A673 (cell line): ENCODE measurements at regions not wholly inside any gene's neighbourhood (a gene's known extent, or its start where the extent isn't known, plus 50 kb on each side); places are given as distances from the start of the nearest gene placed in this dataset.

Source experiments
- BruUV-seq: library from RNA; stranded (reverse); fragments of 400-500 nt; replicated peaks from 2 replicates; lab custom pipeline; 2021; lab: Mats Ljungman, UMichigan
- CTCF ChIA-PET: fragments of 300-600 bp; sonication (Branson Sonifier 250); formaldehyde crosslinking; loops from one replicate; lab custom pipeline; 2022; ENCODE audit warnings: antibody characterized with exemption; lab: Charles Lee
- POLR2A ChIA-PET: fragments of 300-600 bp; sonication (Branson Sonifier 250); formaldehyde crosslinking; loops from one replicate; lab custom pipeline; 2022; ENCODE audit warnings: antibody characterized with exemption; ENCODE audit not compliant: low non-redundant PET; lab: Charles Lee
- DNase-seq: peaks from one replicate; pipeline ENCODE4 v3.0.0-alpha.2; 2015; ENCODE audit warnings: low spot score
- H3K27ac ChIP-seq: fragments of 200-600 bp; sonication (generic); 2 replicates; pipeline ENCODE4 v1.5.1; 2016; ENCODE audit warnings: mixed run types, low read depth, mild to moderate bottlenecking, mixed read lengths, antibody characterized with exemption, low read length; ENCODE audit not compliant: poor library complexity, severe bottlenecking
- H3K27me3 ChIP-seq: fragments of 200-600 bp; sonication (generic); replicated peaks from 2 replicates; pipeline ENCODE4 v1.6.1; 2017; ENCODE audit warnings: mixed run types, low read depth, mild to moderate bottlenecking, mixed read lengths, antibody characterized with exemption, low read length; ENCODE audit not compliant: insufficient read depth, poor library complexity
- H3K36me3 ChIP-seq: fragments of 200-600 bp; sonication (generic); 2 replicates; pipeline ENCODE4 v1.6.1; 2016; ENCODE audit warnings: mixed run types, mild to moderate bottlenecking, mixed read lengths, antibody characterized with exemption, low read length; ENCODE audit not compliant: insufficient read depth, poor library complexity, severe bottlenecking
- H3K4me1 ChIP-seq: fragments of 200-600 bp; sonication (generic); 2 replicates; pipeline ENCODE4 v1.6.1; 2017; ENCODE audit warnings: mixed run types, mild to moderate bottlenecking, mixed read lengths, antibody characterized with exemption, low read length; ENCODE audit not compliant: insufficient read depth, poor library complexity, severe bottlenecking
- H3K4me3 ChIP-seq: fragments of 200-600 bp; sonication (generic); 2 replicates; pipeline ENCODE4 v1.5.1; 2016; ENCODE audit warnings: low read depth, mixed run types, mild to moderate bottlenecking, mixed read lengths, low read length; ENCODE audit not compliant: poor library complexity, severe bottlenecking
- H3K9me3 ChIP-seq: fragments of 200-600 bp; sonication (generic); 2 replicates; pipeline ENCODE4 v1.6.1; 2016; ENCODE audit warnings: mixed run types, low read depth, mild to moderate bottlenecking, mixed read lengths, antibody characterized with exemption, low read length; ENCODE audit not compliant: poor library complexity, severe bottlenecking
- EZH2 ChIP-seq: fragments of 200-600 bp; sonication (generic); IDR thresholded peaks from 2 replicates; pipeline ENCODE4 v1.6.1; 2017; ENCODE audit warnings: borderline replicate concordance, low read depth, mild to moderate bottlenecking, mixed read lengths, antibody characterized with exemption, low read length; ENCODE audit not compliant: poor library complexity, severe bottlenecking
- intact Hi-C: fragments of 100-400 bp; cut with micrococcal nuclease; formaldehyde crosslinking; loops from one replicate; pipeline ENCODE4 v1.10.0; 2022; ENCODE audit not compliant: unreplicated experiment
- TF ChIP-seq, protein P1 (sequence below): fragments of 300-800, 200-600 bp; sonication (generic); conservative IDR thresholded peaks from 2 replicates; pipeline ENCODE4 v1.5.1; 2017; ENCODE audit warnings: low read depth, mild to moderate bottlenecking, antibody characterized with exemption, low read length, moderate library complexity, mixed read lengths

DNA sequence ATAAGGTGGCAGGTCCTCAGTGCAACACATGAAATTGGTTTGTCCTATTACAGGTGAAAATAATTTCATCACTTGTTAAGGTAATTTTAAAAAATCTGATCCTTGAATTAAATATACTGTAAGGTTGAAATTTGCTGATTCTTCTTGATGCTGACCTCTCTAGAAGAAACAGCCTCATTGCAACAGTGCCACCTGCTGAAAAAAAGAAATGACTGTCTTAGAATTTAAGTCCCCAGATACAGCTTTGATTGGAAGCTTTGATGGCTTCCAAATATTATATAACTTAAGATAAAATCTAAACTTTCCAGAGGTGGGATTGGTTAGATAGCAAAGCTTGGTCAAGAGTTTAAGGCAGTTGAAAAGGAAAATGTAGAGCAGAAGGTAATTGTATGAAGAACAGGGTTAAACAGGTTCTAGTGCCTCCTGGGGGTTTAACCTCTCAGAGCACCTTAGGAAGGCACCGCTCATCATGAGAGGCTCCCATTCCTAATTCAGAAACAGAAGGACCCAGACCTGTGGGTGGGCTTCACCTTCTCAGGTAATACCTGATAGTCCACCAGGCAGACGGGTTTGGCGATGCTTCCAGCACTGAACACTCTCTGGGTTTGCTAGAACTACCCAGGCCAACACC, 401.0 kb downstream of the PAX1 start:
- no peak overlapping the region for H3K27ac ChIP-seq
- H3K4me3 ChIP-seq = no peak overlapping the region
- intact Hi-C loops = loop anchor here (1.0 to 5.0 kb wide), 3 partner anchors 298 to 403 kb away; no protein-coding TSS in a partner anchor
- TF ChIP-seq, protein P1, sequence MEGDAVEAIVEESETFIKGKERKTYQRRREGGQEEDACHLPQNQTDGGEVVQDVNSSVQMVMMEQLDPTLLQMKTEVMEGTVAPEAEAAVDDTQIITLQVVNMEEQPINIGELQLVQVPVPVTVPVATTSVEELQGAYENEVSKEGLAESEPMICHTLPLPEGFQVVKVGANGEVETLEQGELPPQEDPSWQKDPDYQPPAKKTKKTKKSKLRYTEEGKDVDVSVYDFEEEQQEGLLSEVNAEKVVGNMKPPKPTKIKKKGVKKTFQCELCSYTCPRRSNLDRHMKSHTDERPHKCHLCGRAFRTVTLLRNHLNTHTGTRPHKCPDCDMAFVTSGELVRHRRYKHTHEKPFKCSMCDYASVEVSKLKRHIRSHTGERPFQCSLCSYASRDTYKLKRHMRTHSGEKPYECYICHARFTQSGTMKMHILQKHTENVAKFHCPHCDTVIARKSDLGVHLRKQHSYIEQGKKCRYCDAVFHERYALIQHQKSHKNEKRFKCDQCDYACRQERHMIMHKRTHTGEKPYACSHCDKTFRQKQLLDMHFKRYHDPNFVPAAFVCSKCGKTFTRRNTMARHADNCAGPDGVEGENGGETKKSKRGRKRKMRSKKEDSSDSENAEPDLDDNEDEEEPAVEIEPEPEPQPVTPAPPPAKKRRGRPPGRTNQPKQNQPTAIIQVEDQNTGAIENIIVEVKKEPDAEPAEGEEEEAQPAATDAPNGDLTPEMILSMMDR = peak; percentile 60
- TF ChIP-seq EZH2 = no peak
- ChIA-PET POLR2A (no interaction called here), CTCF (interaction anchor here (0.6 to 1.0 kb wide), 4 partner anchors 387 to 907 kb away, joined by 3 to 6 read pairs (median 4); no protein-coding TSS in a partner anchor)
- no TSS peak for BruUV-seq
- H3K36me3 ChIP-seq = no peaks in the 10 kb centered on the region
- no peaks in the 10 kb centered on the region for H3K27me3 ChIP-seq
- DNase-seq = peak; percentile 37
- H3K9me3 ChIP-seq = no peaks in the 10 kb centered on the region
- H3K4me1 ChIP-seq = no peaks in the 10 kb centered on the region

DNA sequence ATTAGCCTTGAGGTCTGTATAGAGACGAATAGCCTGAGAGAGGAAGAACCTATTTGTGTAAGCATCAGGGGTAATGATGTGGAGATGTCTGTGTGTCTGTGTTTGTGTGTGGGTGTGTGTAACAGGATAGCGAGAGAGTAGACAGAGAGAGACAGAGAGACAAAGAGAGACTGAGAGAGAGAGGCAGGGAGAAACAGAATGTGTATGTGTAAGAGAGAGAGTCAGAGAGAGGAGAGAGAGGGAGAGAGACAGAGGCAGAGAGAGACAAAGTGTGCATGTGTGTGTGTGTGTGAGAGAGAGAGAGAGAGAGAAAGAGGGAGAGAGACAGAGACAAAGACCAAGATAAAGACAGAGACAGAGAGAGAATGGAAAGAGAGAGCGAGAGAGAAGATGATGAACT, 396.1 kb downstream of the PAX1 start:
- POLR2A ChIA-PET = no interaction called here
- H3K36me3 ChIP-seq = no peaks in the 10 kb centered on the region
- TF ChIP-seq, protein P1 = no peak
- TF ChIP-seq EZH2 = no peak
- no peaks in the 10 kb centered on the region for H3K27me3 ChIP-seq
- H3K9me3 ChIP-seq = no peaks in the 10 kb centered on the region
- no peak for DNase-seq
- no TSS peak for BruUV-seq
- H3K27ac ChIP-seq = no peak overlapping the region
- H3K4me3 ChIP-seq = no peak overlapping the region
- no peaks in the 10 kb centered on the region for H3K4me1 ChIP-seq
- intact Hi-C loops = no loop called here
- CTCF ChIA-PET = no interaction called here

DNA sequence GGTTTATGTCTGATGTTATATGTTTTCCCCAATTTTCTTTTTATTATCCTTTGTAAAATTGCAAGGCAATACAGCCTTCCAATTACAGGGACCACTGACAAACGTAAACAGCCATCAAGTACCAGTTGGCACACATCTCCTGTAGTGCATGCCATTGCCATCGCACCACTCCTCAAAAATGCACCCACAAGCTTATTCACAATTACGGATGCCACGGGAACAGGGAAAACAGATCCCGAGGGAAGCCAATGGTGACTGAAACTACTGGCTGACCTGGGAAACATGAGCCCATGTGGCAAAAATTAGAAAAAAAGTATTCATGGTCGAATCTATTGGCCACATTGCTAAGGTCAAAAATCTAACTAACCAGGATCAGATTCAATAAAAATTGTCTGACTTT, 395.2 kb downstream of the PAX1 start:
- Histone ChIP-seq H3K36me3 (no peaks in the 10 kb centered on the region), H3K27ac (no peak overlapping the region), H3K27me3 (no peaks in the 10 kb centered on the region), H3K4me3 (no peak overlapping the region), H3K4me1 (no peaks in the 10 kb centered on the region), H3K9me3 (no peaks in the 10 kb centered on the region)
- ChIA-PET POLR2A (no interaction called here), CTCF (no interaction called here)
- DNase-seq = no peak
- BruUV-seq = no TSS peak
- intact Hi-C loops = no loop called here
- TF ChIP-seq, protein P1 = no peak
- TF ChIP-seq EZH2 = no peak
